COR-L47 (cell line): ENCODE measurements at regions not wholly inside any gene's neighbourhood (a gene's known extent, or its start where the extent isn't known, plus 50 kb on each side); places are given as distances from the start of the nearest gene placed in this dataset.
"Not testable (repeated sequence)": the region's sequence is repeated elsewhere in the genome, so short reads cannot be mapped to it uniquely, and the experiment has no call there.

Experiments used
- DNase-seq: peaks from one replicate; lab custom pipeline; 2025; lab: John Stamatoyannopoulos, UW

DNA sequence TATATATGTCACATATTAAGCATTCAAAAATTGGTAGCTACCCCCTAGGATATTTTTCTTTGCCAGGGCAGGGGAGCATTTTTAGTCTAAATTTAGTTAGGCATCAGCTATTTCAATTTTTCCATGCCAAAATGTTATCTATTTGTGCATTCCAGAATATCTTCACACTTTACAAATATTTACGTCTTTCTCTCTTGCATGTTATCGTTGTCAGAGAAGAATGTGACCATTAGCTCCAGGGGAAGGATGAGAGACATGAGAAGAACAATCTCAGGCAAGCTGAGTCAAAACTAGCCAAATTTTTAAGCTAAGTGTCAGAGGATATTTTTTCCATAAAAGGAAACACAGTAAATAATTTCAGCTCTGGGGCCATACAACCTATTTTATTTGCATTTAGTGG lies 885.0 kb upstream of the EPHA5 start:
- no peak for DNase-seq

DNA sequence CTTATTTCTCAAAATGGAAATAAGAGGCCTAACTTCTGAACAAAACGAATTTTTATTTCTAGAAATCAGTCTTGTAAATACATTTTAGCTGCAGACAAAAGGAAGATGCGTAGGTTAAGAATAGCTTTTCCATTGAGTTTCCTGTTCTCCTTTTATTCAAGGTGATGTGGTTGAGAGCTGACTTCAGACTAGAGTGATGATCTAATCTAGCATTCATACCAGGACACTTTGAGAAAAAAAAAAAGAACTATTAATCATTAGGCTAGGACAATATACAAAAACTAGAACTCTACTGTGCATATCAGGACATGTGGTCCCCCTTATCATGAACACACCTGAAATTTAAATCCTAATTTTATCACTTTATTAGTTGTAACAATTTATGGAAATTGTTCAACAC lies 884.5 kb upstream of the EPHA5 start:
- no peak for DNase-seq

DNA sequence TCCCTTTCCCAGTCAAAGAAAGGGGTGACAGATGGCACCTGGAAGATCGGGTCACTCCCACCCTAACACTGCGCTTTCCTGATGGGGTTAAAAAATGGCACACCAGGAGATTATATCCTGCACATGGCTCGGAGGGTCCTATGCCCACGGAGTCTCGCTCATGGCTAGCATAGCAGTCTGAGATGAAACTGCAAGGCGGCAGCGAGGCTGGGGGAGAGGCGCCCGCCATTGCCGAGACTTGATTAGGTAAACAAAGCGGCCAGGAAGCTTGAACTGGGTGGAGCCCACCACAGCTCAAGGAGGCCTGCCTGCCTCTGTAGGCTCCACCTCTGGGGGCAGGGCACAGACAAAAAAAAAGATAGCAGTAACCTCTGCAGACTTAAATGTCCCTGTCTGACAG lies 875.0 kb upstream of the EPHA5 start:
- DNase-seq: not testable (repeated sequence)

DNA sequence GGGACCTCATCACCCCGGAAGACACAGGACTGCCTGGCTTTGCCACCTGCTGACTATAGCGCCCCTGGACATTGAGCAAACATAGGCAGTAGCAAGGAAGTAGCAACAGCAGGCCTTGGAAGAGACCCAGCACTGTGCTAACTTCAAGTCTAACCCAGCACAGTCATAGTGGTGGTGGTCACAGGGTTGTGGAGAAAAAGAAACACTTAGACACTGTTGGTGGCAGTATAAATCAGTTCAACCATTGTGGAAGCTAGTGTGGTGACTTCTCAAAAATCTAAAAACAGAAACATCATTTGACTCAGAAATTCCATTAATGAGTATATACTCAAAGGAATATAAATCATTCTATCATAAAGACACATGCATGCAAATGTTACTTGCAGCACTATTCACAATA lies 874.0 kb upstream of the EPHA5 start:
- DNase-seq: no peak

DNA sequence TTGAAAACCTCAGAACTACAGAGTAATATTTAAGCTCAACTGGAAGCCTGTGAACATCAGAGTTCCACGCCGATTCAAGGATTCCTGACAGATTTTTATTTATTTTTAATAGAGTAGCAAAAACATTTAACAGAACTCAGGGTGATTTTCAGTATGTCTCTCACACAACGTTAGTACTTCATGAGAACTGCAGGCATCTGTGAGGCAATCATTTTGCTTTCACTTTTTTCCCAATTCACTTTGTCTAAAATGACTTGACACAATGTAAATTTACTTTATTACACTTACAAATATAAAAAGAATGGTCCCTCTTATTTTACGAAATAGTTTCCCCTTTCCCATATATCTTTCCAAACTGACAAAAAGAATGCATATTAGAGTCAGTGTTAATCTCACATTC lies 869.5 kb upstream of the EPHA5 start:
- no peak for DNase-seq

DNA sequence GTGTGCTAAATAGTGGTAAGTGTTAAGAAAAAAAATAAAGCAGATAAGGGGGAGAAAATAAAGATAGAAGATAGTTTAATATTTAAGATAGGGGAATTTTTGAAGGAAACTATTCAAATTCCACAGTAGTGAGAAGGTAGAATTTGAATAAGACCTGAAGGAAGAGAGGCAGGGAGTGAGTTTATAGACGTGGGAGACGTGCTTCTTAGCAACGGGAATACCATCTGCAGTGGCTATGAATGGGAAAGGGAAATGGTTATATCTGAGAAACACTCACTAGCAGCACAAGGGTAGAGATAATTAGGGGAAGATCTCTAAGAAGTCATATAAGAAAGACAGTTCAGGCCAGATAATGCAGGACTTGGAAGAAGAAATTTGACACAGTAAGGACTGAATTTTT lies 854.5 kb upstream of the EPHA5 start:
- DNase-seq: no peak

DNA sequence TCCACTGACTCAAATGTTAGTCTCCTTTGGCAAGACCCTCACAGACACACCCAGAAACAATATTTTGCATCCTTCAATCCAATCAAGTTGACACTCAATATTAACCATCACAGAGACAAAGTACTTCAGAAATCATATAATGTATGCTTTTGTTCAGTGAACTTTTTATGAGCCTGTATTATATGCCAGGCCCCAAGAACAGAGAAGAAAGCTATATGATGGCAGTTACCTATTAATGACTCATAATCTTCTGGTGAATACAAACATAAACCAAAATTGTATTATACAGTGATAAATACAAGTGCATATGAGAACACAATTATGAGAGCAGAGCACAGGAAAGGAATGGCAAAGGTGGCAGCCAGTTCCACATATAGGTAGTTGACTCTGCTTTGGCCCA lies 852.0 kb upstream of the EPHA5 start:
- no peak for DNase-seq

DNA sequence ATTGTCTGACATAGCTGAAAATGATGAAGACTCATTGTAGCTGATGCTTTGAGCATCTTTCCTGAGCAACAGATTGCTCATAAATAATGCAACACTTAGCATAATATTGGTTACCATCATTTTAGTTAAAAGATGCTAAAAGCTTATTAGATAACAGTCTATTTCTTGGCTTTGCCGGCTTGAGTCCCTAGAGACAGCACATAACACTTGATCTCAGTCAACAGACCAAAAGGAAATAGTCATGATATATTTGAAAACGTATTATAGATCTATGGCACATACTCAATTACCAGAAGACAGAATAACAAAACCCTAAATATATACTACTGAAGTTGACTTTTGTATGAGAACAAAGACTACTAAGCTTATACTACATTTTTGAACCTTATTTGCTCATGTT lies 846.7 kb upstream of the EPHA5 start:
- no peak for DNase-seq

DNA sequence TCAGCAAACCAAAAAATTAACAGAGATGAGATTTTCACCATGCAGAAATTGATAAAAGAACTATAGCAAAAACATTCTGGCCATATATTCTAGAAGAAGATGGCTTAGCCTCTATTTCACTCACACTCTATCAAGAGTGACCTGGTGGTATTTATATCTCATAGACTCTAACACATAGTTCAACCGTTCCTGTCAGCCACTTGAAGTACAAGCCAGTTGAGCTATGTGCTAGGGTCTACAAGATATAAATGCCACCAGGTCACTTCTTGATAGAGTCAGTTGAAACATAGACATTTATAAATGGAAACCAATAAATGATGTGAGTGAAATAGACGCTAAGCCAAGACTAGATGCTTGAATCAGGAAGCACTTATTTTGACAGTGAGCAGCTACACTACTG lies 836.7 kb upstream of the EPHA5 start:
- DNase-seq: no peak

DNA sequence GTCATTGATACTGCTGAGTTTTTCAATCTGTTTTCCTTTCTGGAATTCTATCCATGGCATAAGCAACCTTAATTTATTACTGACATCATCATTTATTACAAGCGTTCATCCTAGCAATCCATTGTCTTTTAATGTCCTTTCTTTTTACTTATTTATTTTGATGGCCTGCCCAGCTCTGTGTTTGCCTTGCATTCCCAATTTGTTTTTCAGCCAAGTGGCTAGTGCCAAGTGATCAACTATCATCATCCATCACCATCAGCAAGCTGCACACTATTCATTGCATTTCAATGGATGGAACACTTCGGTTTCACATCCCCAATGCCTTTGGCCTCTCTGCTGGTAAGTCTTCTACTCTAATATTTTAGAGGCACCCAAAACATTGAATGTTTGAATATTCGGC lies 831.7 kb upstream of the EPHA5 start:
- peak; percentile 70 for DNase-seq

DNA sequence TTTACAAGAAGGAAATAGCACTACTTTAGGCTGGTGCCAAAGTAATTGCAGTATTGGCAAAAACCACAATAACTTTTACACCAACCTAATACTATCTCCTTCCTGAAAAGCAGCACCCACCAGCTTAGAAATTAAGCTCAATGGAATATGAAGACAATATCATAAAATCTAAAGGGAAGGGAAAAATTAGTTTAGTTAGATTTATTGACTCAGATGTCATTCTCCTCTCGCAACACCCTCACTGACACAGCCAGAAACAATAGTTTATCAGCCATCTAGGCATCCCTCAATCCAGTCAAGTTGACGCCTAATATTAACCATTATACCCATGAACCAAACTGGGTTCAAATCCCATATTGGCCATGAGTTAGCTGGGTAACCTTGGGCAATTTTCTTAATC lies 820.4 kb upstream of the EPHA5 start:
- DNase-seq: no peak

DNA sequence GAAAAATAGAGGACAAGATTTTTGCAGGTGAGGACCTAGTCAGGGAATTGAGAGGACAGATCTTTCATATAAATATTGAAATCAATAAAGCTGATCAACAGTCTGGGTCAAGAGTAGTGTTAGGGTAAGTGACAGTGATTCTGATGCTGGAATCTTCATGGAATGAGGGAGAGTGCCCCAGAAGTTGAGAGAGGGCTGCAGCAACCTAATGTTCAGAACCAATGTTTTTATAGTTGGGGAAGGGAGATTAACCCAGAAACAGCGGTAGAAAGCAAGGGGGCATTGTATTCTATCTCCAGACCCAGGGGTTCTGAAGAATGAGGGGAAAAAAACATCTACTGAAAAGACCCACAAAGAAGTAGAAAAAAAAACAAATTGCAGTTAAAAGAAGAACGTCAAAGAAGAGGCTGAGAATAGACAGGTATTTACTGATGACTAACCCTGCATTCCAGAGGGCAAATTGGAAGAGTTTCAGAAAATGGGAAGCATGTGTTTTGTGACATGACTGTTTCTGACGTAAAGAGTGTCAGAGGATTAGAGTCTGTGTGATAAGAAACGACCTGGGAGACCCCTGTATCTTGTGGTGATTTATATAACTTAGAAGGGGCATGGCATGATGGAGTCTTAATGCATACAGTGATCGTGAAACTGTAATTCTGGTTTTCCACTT lies 819.6 kb upstream of the EPHA5 start:
- no peak for DNase-seq

DNA sequence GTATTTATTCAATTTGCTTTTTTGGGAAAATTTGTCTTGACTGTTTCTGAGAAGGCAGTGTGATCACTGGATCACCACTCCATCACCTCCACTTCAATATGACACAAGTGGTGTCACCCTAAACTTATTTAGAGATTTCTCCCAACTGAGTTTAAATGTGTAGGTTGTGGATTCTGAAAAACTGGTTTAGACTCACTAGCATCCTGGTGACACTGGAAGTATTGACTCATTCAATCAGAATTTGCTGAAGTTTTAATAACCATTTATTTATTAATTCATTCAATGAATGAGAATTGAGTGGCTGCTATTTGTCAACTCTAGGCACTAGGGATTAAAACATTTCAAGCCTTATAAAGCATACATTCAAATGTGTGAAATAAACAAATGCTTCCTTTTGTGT lies 819.1 kb upstream of the EPHA5 start:
- no peak for DNase-seq

DNA sequence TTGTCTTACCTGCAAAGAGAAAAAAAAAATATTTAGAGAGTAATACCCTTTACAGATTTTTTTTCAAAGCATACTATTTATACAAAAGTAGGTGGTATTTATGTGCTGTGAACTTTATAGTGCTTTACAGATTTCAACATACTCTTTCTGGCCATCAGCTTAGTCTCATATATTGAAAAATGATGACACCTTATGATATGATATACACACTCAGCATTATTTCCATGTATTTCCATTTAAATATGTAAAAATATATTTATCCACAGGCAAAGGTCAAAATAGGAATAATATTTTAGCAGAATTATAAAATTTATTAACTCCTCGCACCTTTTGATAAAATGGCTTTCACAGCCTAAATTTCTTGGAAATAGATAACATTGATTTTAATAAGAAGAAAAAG lies 815.8 kb upstream of the EPHA5 start:
- no peak for DNase-seq

DNA sequence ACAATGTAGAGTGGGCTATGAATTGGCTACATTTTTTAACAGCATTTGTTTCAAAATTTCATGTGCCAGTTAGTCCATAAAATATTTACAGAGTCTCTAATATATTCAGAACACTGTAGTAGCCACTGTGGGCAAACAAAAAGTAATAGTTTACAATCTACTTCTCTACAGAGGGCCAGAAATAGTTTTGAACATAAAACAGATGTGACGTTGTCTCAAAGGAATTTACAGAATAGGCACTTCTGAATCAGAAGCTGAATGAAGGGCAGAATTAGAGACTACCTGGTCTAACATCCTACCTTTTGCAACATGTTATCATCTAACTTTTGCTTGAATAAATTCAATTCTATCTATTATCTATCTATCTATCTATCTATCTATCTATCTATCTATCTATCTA lies 811.9 kb upstream of the EPHA5 start:
- no peak for DNase-seq

DNA sequence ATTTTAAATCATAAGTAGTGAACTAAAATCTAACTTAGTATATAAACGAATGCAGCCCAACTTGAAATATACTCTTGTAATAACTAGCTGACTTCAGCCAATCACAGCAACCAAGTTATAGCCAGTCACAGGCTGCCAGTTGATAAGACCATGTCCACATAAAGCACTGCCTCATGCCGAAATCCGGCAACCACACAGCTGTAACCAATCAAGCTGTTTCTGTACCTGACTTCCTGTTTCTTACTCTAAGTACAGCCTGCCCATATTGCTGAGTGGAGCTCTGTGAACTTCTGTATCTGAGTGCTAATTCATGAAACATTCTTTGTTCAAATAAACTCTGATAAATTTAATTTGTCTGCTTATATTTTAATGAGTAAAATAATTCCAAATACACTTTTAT lies 805.3 kb upstream of the EPHA5 start:
- no peak for DNase-seq

DNA sequence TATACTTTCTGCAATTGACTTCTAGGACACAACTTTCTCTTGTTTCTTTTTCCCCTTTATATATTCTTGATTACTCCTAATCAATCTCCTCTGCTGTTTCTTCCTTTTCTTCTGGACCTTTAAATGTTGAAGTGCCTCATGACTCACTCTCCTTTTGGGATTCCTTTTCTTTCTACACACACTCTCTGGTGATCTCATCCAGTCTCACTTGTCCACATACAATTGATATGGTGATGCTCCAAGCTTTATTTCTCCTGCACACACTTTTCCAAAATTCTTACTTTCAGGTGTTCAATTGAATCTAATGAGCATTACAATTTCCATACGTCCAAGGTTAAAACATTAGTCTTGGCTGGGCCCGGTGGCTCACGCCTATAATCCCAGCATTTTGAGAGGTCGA lies 794.8 kb upstream of the EPHA5 start:
- DNase-seq: no peak

DNA sequence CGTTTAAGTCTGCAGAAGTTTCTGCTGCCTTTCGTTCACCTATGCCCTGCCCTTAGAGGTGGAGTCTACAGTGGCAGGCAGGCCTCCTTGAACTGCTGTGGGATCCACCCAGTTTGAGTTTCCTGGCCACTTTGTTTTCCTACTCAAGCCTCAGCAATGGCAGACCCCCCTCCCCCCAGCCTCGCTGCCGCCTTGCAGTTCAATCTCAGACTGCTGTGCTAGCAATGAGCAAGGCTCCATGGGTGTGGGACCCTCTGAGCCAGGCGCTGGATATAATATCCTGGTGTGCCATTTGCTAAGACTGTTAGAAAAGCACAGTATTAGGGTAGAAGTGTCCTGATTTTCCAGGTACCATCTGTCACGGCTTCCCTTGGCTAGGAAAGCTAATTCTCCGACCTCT lies 792.6 kb upstream of the EPHA5 start:
- DNase-seq: not testable (repeated sequence)

DNA sequence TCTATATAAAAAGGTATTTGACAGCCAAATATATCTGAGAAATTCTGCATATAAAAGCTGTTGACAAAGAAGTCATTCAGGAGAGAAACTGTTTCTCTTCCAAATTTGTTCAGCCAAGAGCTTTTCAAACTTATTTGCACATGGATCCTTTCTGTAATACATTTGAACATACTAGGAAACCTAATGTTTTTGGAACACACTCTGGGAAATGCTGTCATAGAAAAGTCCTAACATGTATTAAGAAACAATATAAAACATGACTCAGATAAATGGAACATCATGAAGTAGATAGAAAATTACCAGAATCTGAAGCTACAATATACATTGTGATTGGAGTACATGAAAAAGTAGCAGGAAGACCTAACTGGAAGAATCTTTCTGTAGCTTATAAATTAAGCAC lies 781.5 kb upstream of the EPHA5 start:
- DNase-seq: no peak

DNA sequence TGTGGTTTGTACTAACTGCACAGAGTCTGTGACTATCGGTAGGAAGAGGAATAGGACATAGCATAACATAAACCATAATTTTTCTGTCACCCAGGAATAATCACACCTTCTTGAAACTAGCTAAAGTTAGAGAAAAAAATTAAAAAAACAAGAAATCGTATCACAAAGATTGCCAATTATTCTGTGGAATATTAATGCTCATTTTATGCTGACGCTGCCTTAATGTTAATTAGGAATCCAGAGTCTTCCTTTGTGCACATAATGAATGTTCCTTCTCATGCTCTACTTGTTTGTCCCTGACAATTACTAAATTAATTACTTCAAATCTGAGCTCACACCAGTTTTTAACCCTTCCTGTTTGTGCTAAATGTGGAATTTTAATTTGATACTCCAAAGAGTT lies 772.7 kb upstream of the EPHA5 start:
- DNase-seq: no peak

DNA sequence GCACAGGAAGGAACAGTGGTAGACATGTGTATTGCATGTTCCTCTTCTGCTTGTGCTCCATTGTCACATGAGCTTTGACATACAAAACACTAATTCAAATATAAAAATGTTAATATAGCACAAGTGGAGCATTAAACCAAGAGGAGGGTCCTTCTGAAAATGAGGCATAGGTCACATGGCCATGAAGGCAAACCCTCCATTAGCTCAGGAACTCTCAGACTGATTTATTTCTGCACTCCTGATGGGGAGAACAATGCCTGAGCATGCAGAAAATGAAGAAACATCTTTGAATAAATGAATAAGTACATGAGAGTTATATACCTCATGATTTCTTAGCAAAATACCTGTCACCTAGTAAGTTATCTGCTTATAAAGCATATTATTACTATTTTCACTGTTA lies 769.2 kb upstream of the EPHA5 start:
- DNase-seq: no peak

DNA sequence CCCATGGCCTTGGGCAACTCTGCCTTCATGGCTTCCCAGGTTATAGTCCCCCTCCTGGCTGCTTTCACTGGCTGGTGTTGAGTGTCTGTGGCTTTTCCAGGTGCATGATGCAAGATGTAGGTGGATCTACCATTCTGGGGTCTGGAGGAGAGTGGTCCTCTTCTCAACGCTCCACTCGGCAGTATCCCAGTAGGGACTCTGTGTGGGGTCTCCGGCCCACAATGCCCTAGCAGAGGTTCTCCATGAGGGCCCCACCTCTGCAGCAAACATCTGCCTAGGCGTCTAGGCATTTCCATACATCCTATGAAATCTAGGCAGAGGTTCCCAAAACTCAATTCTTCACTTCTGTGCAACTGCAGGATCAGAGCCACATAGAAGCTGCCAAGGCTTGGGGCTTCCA lies 763.4 kb upstream of the EPHA5 start:
- DNase-seq: no peak

DNA sequence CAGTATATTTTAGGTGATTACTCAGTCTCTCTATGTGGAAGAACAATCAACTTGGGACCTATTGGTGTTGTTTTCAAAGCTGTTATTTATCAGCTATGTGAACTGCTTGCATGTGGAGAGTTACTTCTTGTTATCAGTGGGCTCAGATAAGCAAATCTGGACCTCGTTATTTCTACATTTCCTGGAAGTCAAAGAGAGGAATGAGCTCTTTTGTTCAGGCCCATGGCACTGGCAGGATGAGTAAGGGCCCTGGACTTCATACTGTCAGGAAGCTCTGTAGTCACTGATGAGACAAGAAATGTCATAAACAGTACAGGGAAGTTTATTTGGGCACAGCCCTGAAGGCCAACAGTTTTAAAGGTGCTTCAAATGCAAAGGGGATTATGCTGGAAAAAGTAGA lies 760.6 kb upstream of the EPHA5 start:
- DNase-seq: no peak

DNA sequence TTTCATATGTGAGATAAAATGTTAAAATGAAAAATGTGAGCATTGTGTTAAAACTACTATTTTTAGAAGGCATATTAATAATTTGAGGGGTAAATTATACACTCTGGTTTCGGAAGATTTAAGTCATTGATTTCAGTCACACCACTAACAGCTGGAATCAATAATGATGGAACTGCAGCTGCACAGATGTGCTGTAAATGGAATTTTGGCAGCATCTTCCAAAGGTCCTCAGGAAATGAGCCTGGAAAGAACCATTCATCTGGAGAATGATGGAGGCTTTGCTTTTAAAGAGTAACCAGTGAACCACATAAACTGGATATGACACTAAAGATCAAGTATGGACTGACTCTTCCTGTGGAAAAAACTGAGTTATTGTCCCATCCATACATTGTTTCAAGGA lies 759.0 kb upstream of the EPHA5 start:
- no peak for DNase-seq

DNA sequence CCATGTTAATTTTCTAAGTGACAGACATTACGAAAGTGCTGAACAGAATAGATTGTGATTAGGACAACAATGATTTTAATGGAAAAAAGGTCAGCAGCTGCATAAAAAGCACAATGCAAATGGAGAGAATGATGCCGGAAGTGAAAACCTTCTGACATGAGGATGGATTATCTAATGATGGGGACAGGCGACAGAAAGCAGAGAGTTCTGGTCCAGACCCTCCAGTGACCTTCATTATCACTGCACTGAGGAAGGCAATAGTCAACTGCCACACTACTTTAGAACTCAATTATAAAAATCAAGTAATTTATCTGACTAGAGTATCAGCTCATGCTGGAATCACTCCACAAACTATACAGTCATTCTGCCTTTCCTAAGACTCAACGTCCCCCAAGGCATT lies 746.1 kb upstream of the EPHA5 start:
- DNase-seq: no peak
